GDM1 (cell line): ENCODE measurements at regions not wholly inside any gene's neighbourhood (a gene's known extent, or its start where the extent isn't known, plus 50 kb on each side); places are given as distances from the start of the nearest gene placed in this dataset.

Experiments used
- DNase-seq: peaks from one replicate; lab custom pipeline; 2025; lab: John Stamatoyannopoulos, UW

DNA sequence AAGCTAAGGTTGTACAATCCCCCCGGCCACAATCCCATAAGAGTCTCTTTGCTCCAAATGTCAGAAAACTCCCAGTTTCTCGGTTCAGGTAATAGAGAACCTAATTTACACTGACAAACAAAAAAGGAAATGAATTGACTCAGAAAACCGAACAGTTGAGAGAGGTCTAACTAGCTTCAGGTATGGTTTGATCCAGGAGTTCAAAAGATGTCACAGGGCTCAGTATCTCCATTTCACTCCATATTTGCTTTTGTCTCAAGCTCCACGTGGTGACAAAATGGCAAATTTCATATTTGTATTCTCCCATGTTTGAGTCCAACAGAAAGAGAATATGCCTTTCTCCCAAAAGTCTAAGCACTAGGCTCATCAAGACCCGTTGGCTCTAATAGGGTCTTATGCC is 117.4 kb downstream of the AXIN2 start:
- no peak for DNase-seq

- no peak for DNase-seq
Measured at GRCh38 chr17:65442691-65443090, 118.8 kb downstream of the AXIN2 start.

GRCh38 chr17:65442250-65442649 is 119.2 kb downstream of the AXIN2 start:
- no peak for DNase-seq

DNA sequence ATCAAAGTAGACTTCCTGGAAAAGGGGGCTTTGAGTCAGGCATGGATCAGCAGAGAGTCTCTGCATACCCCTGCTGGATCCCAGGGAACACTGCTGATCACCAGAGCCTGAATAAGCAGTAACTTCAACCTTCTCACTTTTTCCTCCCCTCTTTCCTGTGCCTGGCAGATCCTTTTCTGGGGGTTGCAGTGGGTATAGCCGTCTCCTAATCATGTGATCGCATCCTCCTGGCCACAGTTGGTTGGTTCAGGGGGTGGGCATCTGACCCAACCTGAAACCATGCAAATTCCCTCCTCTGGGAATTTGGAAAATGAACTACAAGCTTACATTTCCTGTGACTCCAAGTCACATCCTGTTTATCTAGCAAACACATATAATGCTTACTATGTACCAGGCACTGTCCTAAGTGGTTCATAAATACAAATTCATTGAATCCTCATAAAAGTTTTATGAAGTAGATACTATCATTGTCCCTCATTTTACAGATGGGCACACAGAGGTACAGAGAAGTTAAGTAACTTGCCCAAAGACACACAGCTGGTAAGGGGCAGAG is 120.3 kb downstream of the AXIN2 start:
- no peak for DNase-seq

DNA sequence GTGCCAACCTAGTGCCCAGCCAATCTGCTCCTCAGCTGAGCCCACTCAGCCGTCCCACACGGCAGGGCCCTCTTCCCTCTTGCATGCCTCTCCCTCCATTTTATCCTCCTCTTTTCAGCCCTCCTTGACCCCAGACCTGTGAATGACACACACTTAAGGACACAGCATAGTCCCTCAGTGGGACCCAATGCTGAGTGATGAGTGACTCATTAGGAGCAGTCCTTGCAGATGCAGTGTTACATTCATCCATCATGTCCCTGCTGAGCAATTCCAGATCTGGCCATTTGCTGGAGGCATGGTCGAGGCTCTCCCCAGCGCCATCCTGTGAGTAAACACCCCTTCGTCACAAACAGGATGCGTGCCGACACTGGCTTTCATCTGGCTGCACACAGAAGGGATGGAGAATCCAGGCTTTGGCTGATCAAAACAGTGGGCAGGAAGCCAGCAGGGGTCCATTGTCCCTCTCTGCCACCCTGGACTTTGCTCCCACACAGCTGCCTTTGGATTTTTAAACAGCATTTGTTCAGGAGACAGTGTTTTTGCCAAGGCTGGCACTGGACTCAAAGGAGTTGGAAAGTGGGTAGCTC is 122.6 kb downstream of the AXIN2 start:
- no peak for DNase-seq

DNA sequence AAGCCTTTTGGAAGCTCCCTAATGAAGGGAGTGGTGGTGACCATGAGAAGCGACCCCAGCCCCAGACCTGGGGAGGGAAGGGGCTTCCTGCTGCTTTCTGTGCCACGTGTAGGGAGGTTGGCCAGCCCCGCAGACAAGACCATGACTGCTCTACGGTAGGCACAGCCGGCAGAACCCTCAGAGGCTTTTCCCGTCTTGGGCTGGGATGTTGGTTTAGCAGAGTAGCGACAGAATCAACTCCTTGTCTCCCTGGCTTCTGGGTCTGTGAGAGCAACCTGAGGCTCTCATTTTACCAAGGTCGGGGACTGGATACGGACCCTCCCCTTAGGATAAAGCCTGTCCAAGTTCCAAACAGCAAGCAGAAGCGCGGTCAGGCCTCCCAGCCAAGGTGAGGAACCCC is 123.3 kb downstream of the AXIN2 start:
- no peak for DNase-seq

- DNase-seq, result no peak
Measured at GRCh38 chr17:65436871-65437270, 124.6 kb downstream of the AXIN2 start.

GRCh38 chr17:65434878-65435277 is 126.6 kb downstream of the AXIN2 start:
- DNase-seq, result no peak

DNA sequence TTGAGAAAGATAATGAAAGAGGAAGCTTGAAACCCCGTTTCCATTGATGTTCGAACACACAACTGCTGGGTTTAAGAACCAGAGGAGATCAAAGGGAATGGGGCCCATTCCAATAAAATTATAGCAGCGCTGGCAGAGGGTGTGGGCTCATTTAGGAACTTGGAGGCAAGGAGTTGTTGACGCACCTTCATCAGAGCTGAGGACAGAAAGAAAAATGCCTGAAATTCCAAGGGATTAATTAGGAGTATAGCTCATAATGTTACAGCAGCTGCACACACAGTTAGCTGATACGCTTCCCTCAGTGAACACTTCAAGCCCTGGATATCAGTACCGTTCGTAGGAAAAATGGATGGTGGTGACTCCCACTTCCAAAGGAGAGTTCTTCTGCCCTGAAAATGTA is 127.2 kb downstream of the AXIN2 start:
- DNase-seq, result no peak

- DNase-seq, result no peak
Measured at GRCh38 chr17:65433592-65433991, 127.9 kb downstream of the AXIN2 start.

DNA sequence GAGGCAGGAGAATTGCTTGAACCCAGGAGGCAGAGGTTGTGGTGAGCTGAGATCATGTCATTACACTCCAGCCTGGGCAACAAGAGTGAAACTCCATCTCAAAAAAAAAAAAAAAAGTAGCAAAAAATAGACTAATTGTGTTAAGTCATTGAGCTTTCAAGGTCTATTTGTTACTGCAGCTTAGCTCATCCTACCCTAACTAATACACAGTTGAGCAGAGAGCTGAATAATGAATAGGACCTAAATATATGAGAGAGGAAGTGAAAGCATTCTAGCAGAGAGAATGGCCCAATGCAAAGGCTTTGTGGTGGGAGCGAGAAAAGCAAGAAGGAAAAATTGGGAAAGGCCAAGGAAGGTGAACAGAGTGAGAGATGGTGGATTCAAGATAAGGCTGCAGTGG is 128.3 kb downstream of the AXIN2 start:
- no peak for DNase-seq

- no peak for DNase-seq
Measured at GRCh38 chr17:65431116-65431515, 130.3 kb downstream of the AXIN2 start.

DNA sequence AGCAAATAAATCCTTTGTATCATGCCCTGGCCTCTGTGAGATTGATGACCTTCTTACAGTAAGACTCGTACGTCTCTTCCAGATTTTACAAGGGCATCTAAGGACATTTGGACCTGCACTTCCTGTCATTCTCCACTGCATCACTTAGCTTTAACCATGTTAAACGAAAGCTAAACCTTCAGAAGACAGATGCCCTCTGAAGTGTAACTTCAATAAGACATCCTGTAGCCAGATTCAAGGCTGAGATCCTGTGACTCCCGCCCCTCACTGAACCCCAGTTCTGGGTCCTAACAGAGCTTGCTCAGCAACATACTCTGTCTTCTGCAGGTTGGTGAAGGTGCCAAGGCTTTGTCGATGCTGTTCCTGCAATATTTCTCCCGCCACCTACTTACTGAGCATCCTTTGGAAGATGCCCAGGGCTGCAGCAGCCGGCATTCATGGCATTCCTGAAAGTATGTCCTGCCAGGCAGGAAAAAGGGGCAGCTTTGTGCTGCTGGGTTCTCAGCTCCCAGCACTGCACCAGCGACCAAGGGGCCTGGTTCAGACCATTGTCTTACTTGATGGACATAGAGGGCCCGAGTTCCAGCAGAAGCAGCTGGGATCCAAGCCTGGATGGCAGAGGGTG is 131.1 kb downstream of the AXIN2 start:
- no peak for DNase-seq

GRCh38 chr17:65423346-65424140 is 137.9 kb downstream of the AXIN2 start:
- DNase-seq, result no peak

DNA sequence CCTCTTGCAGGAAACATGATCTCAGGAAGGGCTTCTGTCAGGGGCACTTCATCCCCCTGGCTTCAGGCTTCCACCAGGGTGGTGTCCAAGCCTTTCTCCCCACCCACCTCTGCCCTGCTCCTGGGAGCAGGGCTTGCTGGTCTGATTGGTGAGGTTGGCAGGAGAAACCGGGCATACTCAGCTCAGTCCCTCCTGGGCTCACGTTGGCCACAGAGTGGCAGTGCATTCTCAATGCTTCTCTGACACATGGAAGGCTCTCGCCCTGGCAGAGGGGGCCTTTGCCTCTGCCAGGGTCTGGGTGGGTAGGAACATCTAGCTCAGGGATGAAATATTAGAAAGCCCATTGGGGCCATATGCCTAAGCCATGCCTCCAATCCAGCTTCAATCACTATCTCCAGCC is 142.8 kb downstream of the AXIN2 start:
- DNase-seq, result no peak

GRCh38 chr17:65417406-65418221 is 143.8 kb downstream of the AXIN2 start:
- no peak for DNase-seq

- DNase-seq, result no peak
Measured at GRCh38 chr17:65415991-65416390, 145.5 kb downstream of the AXIN2 start.

GRCh38 chr17:65413390-65413789 is 148.1 kb downstream of the AXIN2 start:
- no peak for DNase-seq

- DNase-seq, result no peak
Measured at GRCh38 chr17:65409381-65409780, 152.1 kb downstream of the AXIN2 start.

DNA sequence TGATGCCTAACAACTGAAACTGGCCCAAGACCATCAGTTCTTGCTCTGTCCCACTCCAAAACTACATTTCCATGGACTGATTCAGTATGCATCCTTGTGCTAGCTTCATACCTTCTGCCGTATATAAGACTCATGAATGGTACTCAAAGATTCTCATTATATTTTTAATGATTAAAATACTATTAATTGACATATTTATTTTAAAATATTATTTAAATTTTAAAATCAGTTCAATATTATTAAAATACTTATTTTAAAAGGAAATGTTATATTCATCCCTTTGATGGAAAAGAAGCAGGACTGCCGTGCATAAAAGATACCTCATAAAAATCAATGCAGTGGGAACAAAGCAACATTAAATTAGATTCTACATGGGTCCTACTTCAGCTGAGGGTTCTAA is 153.4 kb downstream of the AXIN2 start:
- DNase-seq, result no peak

GRCh38 chr17:65407017-65407416 is 154.4 kb downstream of the AXIN2 start:
- DNase-seq, result no peak

- no peak for DNase-seq
Measured at GRCh38 chr17:65406552-65406951, 154.9 kb downstream of the AXIN2 start.
